SK-N-MC (cell line): ENCODE measurements at regions not wholly inside any gene's neighbourhood (a gene's known extent, or its start where the extent isn't known, plus 50 kb on each side); places are given as distances from the start of the nearest gene placed in this dataset.

Experiments
- EZH2 ChIP-seq: fragments of 200-600 bp; sonication (generic); IDR thresholded peaks from one replicate; pipeline ENCODE4 v1.6.1; 2017; ENCODE audit warnings: antibody characterized with exemption
- FOXP2 ChIP-seq: optimal IDR thresholded peaks from 2 replicates; pipeline ENCODE3; 2011; ENCODE audit warnings: mild to moderate bottlenecking, moderate library complexity; ENCODE audit not compliant: insufficient read depth; ENCODE audit errors: extremely low read length, control extremely low read depth
- POLR2AphosphoS5 ChIP-seq: IDR thresholded peaks from 2 replicates; pipeline ENCODE4 v1.6.1; 2012; ENCODE audit warnings: mild to moderate bottlenecking, low read depth, low read length, borderline replicate concordance

DNA sequence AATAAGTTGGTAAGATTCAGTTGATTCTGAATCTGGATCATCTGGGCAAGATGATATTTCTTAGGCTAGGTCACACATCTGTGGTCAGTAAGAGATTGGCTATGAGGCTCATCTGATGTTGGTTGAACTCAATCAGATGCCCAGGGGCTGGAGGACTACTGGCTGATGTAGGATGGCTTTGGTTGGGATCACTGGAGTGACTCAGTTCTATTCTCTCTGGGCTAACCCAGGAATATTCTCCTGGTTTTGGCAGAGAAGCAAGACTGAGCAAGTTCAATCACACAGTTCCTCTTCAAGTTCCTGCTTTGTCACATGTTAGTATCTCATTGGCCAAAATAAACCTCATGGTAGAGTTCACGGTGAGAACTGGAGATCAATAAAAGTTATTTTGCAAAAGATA, 902.3 kb upstream of the SLIT2 start:
- TF ChIP-seq EZH2 = no peak
- no peak for TF ChIP-seq POLR2AphosphoS5
- no peak for TF ChIP-seq FOXP2
